ENCODE measurements at regions not wholly inside any gene's neighbourhood (a gene's known extent, or its start where the extent isn't known, plus 50 kb on each side); places are given as distances from the start of the nearest gene placed in this dataset.
"Not testable (repeated sequence)": the region's sequence is repeated elsewhere in the genome, so short reads cannot be mapped to it uniquely, and the experiment has no call there.

DNA sequence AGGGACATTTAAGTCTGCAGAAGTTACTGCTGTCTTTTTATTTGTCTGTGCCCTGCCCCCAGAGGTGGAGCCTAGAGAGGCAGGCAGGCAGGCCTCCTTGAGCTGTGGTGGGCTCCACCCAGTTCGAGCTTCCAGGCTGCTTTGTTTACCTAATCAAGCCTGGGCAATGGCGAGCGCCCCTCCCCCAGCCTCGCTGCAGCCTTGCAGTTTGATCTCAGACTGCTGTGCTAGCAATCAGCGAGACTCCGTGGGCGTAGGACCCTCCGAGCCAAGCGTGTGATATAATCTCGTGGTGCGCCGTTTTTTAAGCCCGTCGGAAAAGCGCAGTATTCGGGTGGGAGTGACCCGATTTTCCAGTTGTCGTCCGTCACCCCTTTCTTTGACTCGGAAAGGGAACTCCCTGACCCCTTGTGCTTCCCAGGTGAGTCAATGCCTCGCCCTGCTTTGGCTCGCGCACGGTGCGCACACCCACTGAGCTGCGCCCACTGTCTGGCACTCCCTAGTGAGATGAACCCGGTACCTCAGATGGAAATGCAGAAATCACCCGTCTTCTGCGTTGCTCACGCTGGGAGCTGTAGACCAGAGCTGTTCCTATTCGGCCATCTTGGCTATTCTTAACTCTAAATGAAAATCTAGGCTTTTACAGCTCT is 244.0 kb upstream of the SPHKAP start:
- DNase-seq (ENCODE audit: low read depth in 2 of 2) = not testable (repeated sequence)

DNA sequence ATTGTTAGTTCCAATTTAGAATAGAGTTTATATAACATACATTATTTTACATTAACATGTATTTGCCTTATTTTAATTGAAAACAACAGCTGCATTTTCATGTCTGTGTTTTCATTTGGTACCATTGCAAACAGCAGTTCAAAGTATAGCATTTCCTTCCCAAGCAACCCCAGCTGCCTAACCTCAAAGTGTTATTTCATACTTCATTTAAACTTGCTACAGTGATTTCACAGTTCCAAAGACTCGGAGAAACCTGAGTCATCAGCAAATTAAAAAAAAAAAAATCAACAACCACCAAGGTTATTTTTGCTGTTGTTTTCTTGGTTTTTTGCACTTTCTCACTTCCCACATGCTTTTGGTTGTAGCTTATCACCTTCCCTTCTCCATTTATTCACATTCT is 236.5 kb upstream of the SPHKAP start:
- no peak for DNase-seq (ENCODE audit: low read depth in 2 of 2)

DNA sequence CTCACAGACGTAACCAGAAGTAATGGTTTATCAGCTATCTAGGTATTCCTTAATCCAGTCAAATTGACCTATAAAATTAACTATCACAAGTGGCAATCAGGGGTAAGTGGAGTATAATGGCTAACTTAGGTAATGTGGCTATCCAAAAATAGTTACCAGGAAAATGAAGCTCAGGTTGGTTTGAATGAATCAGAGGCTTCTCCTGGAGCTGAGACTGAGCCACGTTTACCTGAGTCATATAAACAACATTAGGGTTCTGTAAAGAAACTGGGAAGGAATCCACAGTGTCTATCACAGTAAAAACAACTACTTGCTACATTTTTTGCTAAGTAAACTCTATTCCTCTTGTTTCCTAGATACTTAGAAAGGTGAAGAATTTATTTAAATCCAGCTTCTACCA is 236.0 kb upstream of the SPHKAP start:
- no peak for DNase-seq (ENCODE audit: low read depth in 2 of 2)

DNA sequence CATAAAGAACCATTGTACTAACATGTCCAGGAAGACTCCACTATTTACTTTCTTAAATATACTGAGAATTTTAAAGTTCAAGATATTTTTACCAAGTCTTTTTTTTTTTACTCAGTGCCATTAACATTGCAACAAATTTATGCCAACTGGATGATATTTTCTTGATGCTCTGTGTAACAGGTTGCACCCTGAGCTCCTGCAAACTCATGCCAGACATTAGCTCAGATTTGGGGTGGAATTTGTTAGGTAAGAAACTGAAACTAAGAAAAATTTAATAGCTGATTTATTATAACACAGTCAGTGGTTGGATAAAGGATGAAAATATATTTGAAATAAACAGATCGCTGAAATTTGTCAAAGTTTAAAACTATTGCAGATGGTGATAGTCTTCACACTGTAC is 228.6 kb upstream of the SPHKAP start:
- DNase-seq (ENCODE audit: low read depth in 2 of 2) = no peak

DNA sequence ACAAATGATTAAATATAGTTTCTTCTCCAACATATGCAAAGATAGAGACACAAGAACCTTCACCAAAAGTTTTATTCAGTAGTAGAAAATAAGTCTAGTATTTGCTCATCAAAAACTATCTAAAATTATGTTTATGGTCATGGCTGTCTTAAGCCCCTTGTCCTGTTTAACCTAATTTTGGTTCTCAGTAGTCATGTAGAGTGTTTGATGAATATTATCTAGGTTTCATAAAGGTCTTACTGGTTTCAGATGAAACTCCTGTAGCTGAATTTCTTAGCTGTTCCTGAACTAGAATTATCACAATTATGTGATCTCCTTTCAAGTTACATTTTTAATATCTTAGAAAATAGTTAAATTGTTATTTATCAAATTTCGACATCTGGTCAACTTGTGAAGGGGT is 228.0 kb upstream of the SPHKAP start:
- DNase-seq (ENCODE audit: low read depth in 2 of 2) = no peak

DNA sequence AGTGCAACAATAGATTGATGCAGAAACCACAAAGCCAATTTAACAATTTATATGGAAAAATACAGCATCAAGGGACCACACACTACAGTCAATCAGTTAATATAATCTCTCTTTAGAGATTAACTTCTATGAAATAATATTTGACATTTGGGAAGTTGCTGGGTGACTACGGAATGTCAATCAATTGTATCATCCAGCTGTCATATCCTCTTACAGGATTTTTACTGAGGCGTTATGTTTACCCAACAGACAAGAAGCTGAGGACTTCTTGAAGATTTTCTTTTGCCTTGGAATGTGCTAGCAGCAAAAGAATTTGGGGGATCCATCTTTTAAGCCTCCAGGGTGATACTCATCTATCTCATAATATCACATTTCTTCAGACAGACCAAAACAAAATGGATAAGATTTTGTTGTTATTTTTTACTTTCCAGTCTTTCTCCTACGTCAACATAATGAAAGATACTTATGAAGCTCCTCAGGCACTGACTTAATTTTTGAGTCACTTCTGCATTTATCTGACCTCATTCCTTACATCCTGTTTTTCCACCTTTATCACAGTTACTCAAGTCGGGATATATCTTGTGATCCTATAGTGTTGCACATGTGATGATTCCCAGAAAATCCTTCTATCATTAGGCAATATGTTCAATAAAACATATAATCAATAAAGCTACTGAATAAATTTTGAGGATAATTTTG is 227.2 kb upstream of the SPHKAP start:
- no peak for DNase-seq (ENCODE audit: low read depth in 2 of 2)

DNA sequence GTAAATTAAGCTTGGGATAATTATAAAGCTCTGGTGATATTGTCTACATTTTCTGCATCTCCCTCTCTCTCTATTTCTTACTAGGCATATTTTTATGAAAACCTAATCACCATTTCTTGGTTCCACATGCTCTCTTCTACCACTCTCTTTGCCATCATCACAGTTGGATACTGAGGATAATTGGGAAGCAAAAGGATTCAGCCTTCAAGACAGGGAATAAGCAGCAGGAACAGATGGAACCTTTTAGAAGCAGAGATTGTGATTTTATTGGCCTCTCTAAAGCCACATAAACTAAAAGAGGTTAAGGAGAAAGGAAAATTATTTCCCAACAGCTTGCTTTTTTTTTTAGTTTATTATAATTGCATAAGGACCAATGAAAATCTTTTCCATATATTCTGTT is 226.3 kb upstream of the SPHKAP start:
- DNase-seq (ENCODE audit: low read depth in 2 of 2) = no peak

DNA sequence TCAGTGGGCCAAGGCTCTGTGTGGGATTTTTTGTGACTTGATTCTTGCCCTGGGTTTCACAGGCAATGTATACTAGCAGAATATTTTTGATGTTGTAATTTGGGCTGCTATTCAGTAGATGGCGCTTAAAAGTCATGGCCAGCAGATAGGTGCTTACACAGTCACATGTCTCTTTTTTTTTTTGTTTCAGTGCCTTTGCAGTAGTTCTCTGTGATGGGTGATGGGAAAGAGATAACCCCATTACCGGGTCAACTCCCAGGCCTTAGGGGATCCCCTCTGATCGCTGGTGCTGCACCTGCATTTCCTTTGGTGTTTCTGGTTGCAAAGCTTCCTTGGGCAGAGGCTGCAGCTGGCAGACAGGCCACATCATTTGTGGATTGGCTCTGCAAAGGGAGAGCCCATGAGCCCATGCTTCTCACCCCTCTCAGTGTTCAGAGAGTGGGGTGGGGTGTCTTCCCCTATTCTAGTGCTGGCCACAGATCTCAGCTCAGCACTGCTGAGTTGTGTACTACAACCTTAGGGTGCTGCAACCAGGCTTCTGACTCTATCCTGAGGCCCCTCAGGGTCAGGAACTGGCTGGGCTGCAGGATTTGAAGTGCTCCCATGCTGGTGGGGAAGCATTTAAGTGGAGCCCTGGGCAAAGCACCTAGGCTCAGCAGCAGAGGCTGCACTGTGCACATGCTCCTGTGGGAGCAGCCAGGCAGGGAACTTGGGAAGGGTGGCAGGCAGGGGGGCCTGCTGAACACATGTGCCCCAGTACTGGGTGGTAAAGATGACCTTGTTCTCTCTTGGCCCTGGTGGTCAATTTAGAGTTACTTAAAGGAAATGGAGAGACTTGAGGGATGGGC is 219.8 kb upstream of the SPHKAP start:
- no peak for DNase-seq (ENCODE audit: low read depth in 2 of 2)

DNA sequence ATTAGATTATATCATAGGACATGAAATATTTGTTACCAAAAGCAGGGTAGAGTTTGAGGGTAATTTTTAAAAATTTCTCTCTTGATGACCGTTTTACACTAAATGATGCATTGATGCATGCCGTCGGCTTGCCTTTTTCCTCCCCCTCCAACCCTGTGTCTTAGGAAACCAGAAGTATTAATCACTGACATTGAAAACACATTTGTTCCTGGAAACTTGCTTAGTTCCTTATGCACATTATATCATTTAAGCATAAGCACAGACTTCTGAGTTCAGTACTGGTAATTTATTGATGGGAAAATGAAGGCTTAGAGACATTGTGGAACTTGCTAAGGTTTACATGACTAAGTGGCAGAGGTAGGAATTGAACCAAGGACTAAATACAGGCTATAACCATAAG is 206.3 kb upstream of the SPHKAP start:
- no peak for DNase-seq (ENCODE audit: low read depth in 2 of 2)

DNA sequence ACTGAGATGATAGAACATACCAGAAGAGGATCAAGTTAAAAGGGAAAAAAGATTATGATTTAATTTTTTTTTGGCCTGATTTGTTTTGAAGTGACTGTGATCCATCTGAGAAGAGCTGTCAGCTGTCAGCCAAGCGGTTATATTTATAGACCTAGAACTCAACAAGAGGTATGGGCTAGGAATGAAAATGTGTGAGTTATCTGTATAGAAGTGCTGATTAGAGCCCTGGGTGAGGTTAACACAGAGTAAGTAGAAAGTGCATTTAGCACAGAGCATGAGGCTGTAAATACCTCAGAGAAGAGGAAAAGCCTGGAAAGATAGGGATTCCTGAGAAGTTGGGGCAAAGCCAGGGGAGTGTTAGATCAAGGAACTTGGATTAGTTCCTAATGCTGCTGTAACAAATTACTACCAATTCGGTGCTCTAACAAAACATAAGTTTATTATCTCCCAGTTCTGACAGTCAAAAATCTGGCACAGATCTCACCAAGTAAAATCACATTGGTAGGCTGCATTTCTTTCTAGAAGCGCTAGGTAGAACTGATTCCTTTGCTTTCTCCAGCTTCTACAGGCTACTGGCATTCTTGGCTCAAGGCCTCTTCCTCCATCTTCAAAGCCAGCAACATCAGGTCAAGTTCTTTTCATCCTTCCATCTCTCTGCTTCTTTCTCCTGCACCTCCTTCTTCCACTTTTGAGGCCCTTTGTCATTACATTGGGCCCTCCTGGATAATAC is 197.4 kb upstream of the SPHKAP start:
- DNase-seq (ENCODE audit: low read depth in 2 of 2) = no peak

DNA sequence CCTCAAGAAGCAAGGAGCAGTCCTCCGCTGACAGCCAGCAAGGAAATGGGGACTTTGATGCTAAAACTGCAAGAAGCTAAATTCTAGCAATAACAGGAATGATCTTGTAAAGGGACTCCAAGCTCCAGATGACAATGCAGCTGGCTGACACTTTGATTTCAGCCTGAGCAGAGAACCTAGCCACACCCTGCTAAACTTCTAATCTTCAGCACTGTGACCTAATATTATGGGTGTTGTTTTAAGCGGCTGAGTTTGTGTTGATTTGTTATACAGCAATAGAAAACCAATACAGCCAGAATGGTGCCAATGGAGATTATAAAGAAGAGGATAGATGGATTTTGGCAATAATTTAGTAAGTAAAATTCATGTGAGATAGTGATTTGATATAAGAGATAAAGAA is 196.7 kb upstream of the SPHKAP start:
- no peak for DNase-seq (ENCODE audit: low read depth in 2 of 2)

DNA sequence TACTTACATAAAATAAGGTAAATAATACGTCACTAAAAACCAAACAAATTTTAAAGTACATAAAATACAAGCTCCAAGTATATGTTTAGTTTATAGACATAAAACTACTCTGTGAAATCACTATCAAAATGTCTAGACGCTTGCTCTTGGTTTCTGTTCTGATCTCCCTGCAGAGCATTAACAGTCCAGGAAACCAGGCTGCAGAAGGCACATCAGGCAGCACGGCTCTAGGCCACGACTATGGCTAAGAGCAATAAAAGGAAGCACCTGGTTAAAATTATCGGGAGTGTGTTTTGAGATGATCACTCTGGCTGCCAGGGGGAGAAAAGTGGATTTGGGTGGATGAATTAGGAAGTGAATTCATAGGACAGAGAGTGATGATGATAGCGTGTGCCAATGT is 196.0 kb upstream of the SPHKAP start:
- DNase-seq (ENCODE audit: low read depth in 2 of 2) = no peak

DNA sequence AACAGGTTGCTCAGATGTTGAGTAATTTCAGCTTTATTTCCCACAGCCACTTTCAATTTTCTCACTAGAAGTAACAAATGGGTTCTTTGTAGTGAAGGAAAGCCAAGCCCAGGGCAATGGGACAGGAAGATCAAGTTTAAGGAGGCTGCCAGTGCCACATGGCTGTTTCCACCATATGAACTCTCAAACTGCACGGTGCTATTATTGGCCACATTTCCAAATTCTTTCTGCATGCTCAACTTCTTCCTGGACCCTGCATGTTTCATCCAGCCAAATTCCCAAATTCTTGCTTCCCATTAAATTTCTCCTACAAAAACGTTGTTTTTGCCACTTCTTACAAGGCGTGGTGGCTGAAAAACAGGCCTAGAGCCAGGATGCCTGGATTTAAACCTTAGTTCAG is 193.3 kb upstream of the SPHKAP start:
- DNase-seq (ENCODE audit: low read depth in 2 of 2) = no peak

DNA sequence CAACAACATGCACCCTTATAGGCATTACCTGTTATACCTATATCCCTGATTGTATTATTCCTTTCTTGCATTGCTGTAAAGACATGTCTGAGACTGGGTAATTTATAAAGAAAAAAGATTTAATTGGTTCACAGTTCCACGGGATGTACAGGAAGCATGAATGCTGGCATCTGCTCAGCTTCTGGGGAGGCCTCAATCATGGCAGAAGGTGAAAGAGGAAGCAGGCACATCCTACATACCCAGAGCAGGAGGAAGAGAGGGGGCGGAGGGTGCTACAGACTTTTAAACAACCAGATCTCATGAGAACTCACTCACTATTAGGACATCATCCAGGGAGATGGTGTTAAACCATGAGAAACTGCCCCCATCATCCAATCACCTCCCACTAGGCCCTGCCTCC is 191.7 kb upstream of the SPHKAP start:
- DNase-seq (ENCODE audit: low read depth in 2 of 2) = no peak

DNA sequence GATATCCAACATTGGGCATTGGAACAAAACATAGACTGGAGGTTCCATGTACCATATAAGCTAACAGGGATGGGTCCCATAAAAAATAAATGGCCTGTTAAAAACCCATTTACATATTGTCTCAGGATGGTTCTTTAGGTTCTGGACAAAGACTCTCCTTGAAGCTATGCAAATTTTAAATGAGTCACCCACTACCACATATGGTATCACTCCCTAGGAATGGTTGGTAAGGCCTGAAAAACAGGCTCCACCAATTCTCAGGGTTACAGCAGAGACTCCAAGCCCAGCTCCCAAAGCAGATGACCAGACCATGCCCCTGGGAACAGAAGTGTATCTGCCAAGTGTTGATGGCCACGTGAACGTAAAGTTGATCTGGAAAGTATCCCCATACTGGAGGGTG is 190.7 kb upstream of the SPHKAP start:
- no peak for DNase-seq (ENCODE audit: low read depth in 2 of 2)

DNA sequence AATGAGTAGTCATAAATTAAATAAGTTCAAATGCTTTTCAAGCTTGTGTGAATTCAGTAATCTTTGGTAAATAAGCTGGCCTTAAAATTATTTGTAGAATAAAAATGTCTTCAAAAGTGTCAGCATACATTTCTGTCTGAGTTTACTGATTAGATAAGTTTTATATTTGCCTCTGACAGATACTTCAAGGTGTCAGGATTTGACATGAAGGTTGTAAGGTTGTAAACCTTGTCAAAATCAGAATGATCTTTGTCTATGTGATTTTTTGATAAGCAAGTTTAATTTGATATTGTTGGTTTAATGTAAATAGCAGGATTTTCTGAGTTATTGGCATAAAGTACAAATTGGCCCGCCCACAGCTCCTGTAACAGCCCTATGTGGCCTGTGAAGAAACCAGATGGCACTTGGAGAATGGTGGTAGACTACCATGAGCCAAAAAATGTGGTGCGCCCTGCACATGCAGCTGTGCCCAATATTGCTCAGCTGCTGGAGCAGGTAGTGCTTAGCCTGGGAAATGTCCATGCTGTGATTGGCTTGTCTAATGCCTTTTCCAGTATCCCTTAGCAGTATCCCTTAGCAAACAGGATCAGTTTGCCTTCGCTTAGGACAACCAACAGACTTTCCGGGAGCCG is 188.0 kb upstream of the SPHKAP start:
- no peak for DNase-seq (ENCODE audit: low read depth in 2 of 2)

DNA sequence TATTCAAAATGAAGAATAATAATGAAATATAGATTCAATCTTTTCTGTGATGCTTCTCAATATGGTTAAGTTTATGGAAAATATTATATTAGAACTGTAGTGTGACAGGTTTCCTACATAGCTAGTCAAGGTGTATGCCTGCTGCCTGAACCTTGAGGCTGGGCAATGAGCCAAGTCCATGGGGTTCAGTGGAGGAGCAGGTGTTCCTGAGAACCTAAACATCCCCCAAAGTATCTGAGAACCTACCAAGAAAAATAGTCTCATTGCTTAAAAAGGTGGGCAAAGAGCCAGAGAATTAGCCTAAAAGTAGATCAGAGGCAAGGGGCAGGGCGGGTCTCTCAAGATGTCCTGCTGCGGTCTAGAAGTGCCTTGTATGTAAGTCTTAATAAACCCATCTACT is 185.9 kb upstream of the SPHKAP start:
- DNase-seq (ENCODE audit: low read depth in 2 of 2) = no peak

DNA sequence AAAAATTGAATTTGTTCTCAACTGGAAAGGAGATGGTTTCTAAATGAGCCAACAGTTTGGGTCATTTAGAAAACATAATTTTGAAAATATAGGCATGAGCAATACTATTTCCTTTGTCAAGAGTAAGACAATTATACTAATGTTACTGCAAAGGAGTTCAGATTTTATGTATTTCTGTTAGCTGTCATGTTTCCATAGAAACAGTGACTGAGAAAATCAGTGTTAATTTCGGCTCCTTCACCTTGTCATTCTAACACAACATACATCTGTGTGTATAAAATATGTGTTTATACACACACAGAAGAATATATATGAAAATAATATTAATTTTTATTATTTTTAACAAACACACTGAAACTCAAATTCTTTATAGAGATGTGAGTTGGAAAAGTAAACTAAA is 178.0 kb upstream of the SPHKAP start:
- DNase-seq (ENCODE audit: low read depth in 2 of 2) = no peak

DNA sequence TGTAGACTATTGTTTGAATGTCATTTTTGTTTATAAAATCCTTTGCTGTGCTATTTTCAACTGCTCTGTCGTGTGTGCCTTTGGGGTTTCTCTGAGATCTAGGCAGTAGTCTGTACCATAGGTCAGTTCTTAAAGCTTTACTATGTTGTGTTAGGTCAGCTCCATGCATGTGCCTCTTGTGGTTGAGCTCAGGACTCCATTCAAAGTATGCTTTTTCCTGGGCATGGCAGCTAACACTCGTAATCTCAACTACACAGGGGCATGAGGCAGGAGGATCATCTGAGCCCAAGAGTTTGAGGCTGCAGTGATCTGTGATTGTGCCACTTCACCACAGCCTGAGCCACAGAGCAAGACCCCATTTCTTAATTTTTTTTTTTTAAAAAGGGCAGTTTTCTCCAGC is 174.4 kb upstream of the SPHKAP start:
- DNase-seq (ENCODE audit: low read depth in 2 of 2) = no peak

DNA sequence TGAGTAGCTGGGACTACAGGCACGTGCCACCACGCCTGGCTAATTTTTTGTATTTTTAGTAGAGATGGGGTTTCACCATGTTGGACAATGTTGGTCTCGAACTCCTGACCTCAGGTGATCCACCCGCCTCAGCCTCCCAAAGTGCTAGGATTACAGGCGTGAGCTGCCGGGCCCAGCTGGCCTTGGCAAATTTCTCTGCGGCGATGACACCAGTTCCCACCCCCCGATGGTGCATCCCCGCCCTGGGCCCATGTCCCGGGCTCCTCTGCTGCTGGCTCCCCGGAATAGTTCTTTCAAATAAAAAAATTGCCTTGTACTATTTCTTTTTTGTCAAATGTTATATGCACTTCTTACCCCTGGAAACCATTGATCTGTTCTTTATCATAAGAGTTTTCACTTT is 171.5 kb upstream of the SPHKAP start:
- DNase-seq (ENCODE audit: low read depth in 2 of 2) = not testable (repeated sequence)

DNA sequence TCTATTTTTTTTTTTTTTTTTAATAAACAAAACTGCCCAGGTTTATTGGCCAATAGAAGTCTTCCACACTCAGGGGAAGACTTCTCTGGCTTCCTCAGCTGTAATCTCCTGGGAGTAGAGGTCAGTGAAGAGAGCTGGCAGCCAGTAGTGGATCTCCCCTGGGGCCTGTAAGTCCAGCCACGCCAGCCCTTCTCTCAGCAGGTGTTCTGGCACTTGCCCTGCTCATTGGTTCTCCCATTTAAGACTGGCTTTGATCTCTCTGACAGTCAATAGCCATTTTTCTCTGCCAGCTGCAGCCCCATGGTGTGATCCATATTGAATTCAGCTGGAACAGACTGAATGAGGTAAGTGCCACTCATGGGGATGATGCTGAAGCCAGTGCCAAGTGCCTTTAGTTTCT is 170.6 kb upstream of the SPHKAP start:
- DNase-seq (ENCODE audit: low read depth in 2 of 2) = no peak
